Stimulated activated CD4-positive, alpha-beta T cell treated with anti-CD3 and anti-CD28 coated beads, Interleukin-2, amount 100 ng/mL, for 4 hours (primary cell): ENCODE measurements at regions not wholly inside any gene's neighbourhood (a gene's known extent, or its start where the extent isn't known, plus 50 kb on each side); places are given as distances from the start of the nearest gene placed in this dataset.

Experiments used
- DNase-seq: peaks from one replicate; pipeline ENCODE4 v3.0.0-alpha.2; 2020; ENCODE audit warnings: low read depth

DNA sequence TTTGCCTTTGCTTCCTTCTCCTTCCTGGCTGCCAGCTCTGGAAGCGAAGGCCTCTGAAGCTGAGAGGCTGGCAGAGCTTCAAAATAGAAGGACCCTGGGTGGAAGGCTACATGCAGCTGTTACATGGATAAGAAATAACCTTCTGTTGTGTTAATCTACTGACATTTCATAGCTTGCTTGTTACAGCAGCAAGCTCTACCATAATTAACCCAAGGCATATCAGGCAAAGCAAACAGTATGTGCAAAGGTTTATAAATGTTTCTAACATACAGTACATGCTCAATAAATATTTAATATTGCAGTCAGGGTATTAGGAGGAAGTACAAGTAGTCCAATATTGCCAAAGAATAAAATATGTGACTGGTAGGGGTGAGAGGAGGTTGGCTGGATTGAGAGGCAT is 55.6 kb upstream of the MKLN1 start:
- no peak for DNase-seq

DNA sequence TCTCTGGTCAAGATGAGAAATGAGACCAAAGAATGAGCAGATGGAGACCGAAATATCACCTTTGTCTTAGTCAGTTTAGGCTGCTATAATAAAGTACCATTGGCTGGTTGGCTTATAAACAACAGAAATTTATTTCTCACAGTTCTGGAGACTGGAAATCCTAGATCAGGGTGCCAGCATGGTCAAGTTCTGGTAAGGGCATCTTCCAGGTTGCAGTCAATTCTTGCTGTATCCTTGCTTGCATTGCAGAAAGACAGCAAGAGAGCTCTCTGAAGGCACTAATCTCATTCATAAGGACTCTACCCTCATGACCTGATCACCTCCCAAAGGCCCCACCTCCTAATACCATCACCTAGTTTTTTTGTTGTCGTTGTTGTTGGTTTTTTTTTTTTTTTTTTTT is 52.7 kb upstream of the MKLN1 start:
- no peak for DNase-seq

DNA sequence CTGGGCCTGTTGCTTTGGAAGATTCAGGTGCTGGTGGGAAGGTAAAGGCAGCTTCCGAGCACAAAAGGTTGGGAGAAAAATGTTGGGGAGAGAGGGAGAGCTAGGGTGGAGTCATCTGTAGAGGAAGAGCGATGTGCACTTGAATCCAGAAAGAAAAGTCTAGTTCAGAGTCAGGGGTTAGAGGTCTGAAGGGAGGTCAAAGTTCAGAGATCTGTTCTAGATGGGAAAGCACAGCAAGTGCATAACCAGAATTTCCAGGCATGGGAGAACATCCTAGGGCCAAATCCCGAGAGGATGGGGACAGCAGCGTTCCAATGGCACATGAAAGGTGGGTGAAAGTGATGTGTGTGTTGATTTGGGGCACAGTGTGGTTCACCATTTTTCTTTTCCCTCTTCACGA is 51.5 kb upstream of the MKLN1 start:
- no peak for DNase-seq

DNA sequence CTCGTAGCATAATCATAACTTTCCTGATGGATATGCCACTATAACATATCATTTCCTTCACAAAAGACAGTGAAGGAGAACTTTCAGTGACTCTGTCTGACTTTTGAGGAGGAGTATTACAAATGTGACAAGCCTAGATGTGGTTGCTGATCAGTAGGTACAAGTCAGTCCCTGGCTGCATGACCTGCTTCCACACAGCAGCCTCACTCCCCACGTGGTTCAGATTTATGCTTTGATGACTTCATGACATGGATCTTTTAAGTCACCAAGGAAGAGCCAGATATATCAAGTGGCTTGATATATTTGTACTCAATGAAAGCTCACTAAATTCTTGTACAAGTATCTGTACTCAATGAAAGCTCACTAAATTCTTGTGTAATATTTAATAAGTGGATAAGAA is 50.9 kb upstream of the MKLN1 start:
- no peak for DNase-seq
